Nephron (organoid): ENCODE measurements at regions not wholly inside any gene's neighbourhood (a gene's known extent, or its start where the extent isn't known, plus 50 kb on each side); places are given as distances from the start of the nearest gene placed in this dataset.

Experiments
- H3K27ac Mint-ChIP-seq, 3 experiments: 2 replicates each; pipeline ENCODE4 v1.8.0; 2020; ENCODE audit warnings: mixed read lengths in 3 of 3, mild to moderate bottlenecking in 2 of 3, moderate library complexity in 1 of 3
- H3K27me3 Mint-ChIP-seq: 2 replicates; pipeline ENCODE4 v1.8.0; 2021; ENCODE audit warnings: low read depth, mild to moderate bottlenecking, moderate library complexity, mixed read lengths
- H3K36me3 Mint-ChIP-seq: 2 replicates; pipeline ENCODE4 v1.8.0; 2020; ENCODE audit warnings: low read depth, mixed read lengths
- H3K4me1 Mint-ChIP-seq: 2 replicates; pipeline ENCODE4 v1.8.0; 2020; ENCODE audit warnings: mixed read lengths
- H3K4me3 Mint-ChIP-seq, 3 experiments: 2 replicates each; pipeline ENCODE4 v1.8.0; 2020; ENCODE audit warnings: mild to moderate bottlenecking in 3 of 3, mixed read lengths in 3 of 3, moderate library complexity in 2 of 3
- H3K9me3 Mint-ChIP-seq: 2 replicates; pipeline ENCODE4 v1.8.0; 2020; ENCODE audit warnings: mixed read lengths
- TF ChIP-seq, protein P1 (sequence below), 3 experiments: fragments of 200-600 bp; sonication (generic); IDR thresholded peaks; one replicate each; pipeline ENCODE4 v1.5.0; 2021; ENCODE audit warnings: antibody characterized with exemption in 3 of 3; ENCODE audit not compliant: unreplicated experiment in 3 of 3

DNA sequence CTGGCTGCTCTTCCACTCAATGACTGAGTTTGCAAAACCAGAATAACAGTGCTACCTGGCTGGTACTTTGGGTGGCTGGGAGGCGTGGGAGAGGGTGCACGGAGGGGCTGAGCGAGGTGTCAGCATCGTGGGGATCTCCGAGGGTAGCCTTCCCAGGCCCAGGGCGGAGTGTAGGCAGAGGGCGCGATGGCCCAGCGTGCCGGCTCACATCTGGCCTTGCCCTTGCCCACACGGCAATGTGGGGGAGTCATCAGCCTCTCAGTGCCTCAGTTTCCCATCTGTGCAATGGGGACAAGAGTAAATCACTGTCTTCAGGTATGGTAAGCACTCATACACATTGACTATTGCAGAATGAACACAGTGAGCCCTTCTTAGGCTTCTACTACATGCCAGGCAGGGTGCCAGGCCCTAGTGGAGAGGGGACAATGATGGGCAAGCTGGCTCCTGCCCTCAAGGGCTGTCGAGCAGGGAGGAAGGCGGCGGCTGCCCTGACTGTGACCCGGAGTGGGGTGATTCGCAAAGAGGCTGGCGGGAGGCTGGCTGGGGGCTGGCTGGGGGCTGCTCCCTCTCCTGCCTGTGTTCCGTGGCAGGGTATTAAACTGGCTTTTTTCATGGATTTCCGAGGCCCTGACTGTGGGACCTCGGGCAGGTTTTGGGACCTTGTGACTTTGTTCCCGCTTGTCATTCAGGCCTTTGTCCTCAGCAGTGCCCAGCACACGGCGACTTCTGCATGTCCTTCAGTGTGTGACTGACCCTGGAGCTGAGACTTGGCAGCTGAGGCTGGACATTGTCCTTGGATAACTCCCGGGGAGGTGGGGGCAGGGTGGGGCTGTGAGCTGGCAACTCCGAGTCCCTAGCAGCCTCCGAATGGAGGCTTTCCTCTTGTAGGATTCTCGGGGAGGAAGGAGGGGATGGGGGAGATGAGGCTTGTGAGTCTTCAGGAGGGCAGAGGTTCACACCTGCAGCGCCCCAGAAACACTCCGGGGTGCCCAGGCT is 243.1 kb downstream of the SEC14L1 start:
- H3K27ac Mint-ChIP-seq: peak overlapping the region; percentile 86 to 91 (median 89)
- TF ChIP-seq, protein P1, sequence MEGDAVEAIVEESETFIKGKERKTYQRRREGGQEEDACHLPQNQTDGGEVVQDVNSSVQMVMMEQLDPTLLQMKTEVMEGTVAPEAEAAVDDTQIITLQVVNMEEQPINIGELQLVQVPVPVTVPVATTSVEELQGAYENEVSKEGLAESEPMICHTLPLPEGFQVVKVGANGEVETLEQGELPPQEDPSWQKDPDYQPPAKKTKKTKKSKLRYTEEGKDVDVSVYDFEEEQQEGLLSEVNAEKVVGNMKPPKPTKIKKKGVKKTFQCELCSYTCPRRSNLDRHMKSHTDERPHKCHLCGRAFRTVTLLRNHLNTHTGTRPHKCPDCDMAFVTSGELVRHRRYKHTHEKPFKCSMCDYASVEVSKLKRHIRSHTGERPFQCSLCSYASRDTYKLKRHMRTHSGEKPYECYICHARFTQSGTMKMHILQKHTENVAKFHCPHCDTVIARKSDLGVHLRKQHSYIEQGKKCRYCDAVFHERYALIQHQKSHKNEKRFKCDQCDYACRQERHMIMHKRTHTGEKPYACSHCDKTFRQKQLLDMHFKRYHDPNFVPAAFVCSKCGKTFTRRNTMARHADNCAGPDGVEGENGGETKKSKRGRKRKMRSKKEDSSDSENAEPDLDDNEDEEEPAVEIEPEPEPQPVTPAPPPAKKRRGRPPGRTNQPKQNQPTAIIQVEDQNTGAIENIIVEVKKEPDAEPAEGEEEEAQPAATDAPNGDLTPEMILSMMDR (IDR thresholded peaks at IDR 0.05; ENCODE audit: unreplicated experiment in 3 of 3): no peak
- H3K4me3 Mint-ChIP-seq: peak overlapping the region in 2 of 3 experiments; percentile 19 to 28
- H3K36me3 Mint-ChIP-seq: no peaks in the 10 kb centered on the region
- H3K9me3 Mint-ChIP-seq: no peaks in the 10 kb centered on the region
- no peaks in the 10 kb centered on the region for H3K27me3 Mint-ChIP-seq
- H3K4me1 Mint-ChIP-seq: peaks cover 82% of the 10 kb centered on the region

DNA sequence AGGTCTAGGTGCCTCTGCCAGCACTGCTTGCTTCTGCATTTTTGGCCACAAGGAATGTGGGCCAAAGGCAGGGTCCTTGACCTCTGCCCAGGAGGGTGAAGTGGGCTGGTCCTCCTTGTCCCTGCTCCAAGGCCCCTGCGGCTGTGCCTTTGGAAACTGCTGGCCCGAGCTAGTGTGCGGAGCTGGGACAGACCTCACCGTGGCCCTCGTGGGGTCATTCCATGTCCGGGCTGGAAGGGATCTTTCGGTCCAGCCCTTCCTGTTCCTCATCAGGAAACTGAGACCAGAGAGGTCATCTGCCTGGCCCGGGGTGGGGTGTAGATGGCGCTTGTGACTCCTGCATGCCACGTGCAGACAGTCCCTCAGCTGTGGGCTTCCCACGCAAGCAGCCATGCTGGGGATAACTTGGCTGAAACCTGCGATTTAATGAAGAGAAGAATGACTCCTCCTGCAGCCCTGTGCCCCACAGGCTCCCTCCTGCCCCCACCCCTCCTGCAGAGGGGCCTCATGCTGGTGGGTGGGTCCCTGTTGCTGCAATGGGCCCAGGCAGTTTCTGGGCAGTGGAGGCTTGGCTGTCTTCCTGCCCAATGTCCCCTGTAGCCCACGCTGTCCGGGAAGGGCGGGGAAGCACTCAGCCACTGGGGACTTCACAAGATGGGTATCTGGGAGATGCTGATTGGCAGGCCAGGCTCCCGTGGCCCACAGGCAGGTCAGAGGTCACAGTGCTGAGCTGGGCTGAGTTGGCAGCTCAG is 245.2 kb downstream of the SEC14L1 start:
- TF ChIP-seq, protein P1 (IDR thresholded peaks at IDR 0.05; ENCODE audit: unreplicated experiment in 3 of 3): no peak
- Mint-ChIP-seq H3K9me3 (no peaks in the 10 kb centered on the region), H3K36me3 (no peaks in the 10 kb centered on the region), H3K4me1 (peaks cover 78% of the 10 kb centered on the region), H3K4me3 (peak overlapping the region in 2 of 3 experiments; percentile 21 to 27), H3K27me3 (no peaks in the 10 kb centered on the region), H3K27ac (peak overlapping the region in 2 of 3 experiments; percentile 66 to 76)

- Mint-ChIP-seq H3K9me3 (no peaks in the 10 kb centered on the region), H3K27ac (peak overlapping the region in 2 of 3 experiments; percentile 76 to 95), H3K4me1 (peaks cover 78% of the 10 kb centered on the region), H3K4me3 (peak overlapping the region; percentile 6 to 27 (median 21)), H3K36me3 (no peaks in the 10 kb centered on the region), H3K27me3 (no peaks in the 10 kb centered on the region)
- TF ChIP-seq, protein P1 (IDR thresholded peaks at IDR 0.05; ENCODE audit: unreplicated experiment in 3 of 3): no peak
Observed at GRCh38 chr17:77386502-77387192, 245.9 kb downstream of the SEC14L1 start.

GRCh38 chr17:77387891-77388290 is 247.1 kb downstream of the SEC14L1 start:
- no peaks in the 10 kb centered on the region for H3K36me3 Mint-ChIP-seq
- peak overlapping the region; percentile 10 to 92 (median 38) for H3K27ac Mint-ChIP-seq
- no peak overlapping the region for H3K4me3 Mint-ChIP-seq
- TF ChIP-seq, protein P1 (IDR thresholded peaks at IDR 0.05; ENCODE audit: unreplicated experiment in 3 of 3): no peak
- H3K9me3 Mint-ChIP-seq: no peaks in the 10 kb centered on the region
- no peaks in the 10 kb centered on the region for H3K27me3 Mint-ChIP-seq
- H3K4me1 Mint-ChIP-seq: peaks cover 85% of the 10 kb centered on the region

DNA sequence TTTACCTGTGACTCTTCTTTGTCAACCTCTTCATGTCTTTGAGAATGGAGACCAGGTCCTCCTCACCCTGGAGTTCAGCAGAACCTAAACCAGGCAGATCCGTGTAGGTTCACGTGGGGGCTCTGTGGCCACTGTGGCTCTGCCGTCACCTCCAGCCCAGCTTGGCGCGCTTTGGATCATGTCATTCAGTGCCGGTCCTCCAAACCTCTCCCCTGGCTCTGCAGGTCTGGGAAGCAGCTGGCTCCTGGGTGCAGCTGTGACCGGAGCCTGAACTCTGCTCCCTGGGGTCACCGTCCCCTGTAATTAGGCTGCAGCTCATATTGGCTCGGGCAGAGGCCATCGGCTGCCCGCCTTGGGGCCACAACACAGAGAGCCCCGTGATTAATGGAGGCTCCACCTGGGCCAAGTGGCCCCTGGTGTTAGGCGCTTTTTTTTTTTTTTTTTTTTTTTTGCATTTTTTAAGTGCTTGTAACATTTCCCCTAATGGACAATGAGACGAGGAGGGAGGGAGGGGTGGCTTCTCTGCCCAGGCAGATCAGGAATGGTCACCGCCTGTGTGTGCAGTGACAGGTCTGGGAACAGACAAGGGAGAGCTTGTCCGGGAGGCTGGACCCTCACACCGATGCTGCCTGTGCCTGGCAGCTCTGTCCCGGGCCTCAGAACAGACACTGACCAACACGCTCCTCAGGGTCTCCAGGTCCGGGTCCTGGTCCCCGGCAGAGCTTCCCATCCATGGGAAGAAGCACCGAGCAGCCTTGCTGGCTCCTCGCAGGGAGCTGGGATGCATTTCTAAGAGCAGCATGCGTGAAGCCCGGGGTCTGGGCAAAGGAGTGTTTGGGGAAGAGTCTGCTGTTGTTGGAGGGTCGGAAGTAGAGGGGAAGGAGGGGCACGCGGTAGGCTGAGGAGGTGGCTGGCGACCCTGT is 247.9 kb downstream of the SEC14L1 start:
- Mint-ChIP-seq H3K27me3 (no peaks in the 10 kb centered on the region), H3K9me3 (no peaks in the 10 kb centered on the region), H3K4me3 (peak overlapping the region; percentile 18 to 58 (median 19)), H3K27ac (peak overlapping the region; percentile 64 to 92 (median 83)), H3K36me3 (no peaks in the 10 kb centered on the region), H3K4me1 (peaks cover 82% of the 10 kb centered on the region)
- TF ChIP-seq, protein P1 (IDR thresholded peaks at IDR 0.05; ENCODE audit: unreplicated experiment in 3 of 3): no peak
